HUDEP-2 (cell line): ENCODE measurements at regions not wholly inside any gene's neighbourhood (a gene's known extent, or its start where the extent isn't known, plus 50 kb on each side); places are given as distances from the start of the nearest gene placed in this dataset.
A peak's percentile ranks its signal among the peaks of the same experiment; 100 is the strongest.

Experiments
- DNase-seq, 76 experiments: peaks; one replicate each; lab custom pipeline; 2025; ENCODE audit not compliant: unreplicated experiment in 76 of 76; lab: John Stamatoyannopoulos, UW

DNA sequence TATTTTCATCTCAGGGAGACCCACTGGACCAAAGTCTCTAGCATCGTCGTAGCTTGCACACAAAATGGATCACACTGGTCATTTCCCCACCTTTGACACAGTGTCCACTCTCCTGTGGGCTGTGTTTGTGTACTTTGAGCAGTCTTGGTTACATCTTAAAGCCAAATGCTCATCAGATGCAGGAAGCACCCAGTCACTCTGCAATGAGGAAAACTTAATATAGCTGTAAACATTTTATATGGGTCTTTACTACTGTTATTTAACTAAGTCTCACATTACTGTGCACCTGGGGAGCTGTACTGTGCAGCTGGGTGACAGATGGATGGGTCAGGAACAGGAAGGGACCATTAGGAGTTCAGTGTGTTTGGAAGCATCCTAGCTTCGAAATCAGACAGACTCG is 109.0 kb upstream of the CXCR4 start:
- no peak for DNase-seq

DNA sequence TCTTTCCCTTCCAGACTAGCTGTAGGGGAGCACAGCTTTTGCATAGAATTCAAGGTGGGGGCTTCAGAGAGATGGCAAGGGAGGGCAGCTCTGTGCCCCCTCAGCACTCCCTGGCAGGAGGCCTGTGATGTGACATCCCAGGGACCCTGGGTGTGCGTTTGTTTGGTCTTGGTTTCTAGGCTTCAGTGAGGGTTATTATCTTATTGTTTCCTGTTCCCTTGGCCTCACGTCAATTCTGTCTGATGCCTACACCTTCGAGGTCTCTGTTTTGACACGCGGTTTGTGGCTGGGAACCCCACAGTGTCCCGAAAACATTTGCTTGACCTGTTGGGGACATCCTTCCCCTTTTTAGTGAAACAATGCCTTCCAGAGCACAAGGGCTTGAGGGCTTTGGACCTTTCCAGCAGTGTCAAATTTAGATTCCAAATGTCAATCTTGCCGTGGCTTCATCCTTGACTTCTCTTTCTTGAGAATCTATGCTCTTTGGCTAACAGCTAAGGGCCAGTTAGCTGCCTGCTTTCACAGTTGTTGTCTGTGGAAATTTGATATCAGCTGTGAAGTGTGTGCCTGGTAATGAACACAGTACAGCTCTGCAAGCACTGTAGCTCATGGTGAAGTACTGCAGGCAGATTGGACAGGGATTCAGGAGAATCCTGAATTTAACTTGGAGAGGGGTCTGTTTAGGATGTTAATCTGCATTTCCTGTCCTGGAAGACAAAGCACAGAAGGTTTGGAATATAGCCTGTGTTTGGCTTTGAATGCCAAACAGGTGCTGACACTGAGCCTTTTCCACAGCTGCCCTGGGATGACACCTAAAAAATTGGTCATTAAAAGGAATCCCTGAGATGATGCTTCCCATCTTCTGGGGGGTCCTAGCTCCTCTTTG is 108.2 kb upstream of the CXCR4 start:
- DNase-seq, result no peak

DNA sequence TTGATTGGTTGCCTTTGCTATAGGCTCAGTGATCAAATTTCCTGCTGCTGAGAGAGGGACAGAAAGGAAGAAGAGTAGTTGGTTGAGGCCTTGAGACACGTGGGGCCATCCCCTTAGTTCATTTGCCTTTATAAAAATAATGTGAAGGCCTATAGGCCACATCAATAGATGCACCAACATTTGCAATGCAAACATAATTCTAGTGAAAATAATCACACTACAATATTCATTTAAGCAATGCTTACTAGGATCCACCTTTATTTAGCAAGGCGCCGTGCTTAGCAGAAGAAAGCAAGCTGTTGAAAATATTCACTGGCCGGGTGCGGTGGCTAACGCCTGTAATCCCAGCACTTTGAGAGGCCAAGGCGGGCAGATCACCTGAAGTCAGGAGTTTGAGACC is 105.3 kb upstream of the CXCR4 start:
- DNase-seq, result no peak

DNA sequence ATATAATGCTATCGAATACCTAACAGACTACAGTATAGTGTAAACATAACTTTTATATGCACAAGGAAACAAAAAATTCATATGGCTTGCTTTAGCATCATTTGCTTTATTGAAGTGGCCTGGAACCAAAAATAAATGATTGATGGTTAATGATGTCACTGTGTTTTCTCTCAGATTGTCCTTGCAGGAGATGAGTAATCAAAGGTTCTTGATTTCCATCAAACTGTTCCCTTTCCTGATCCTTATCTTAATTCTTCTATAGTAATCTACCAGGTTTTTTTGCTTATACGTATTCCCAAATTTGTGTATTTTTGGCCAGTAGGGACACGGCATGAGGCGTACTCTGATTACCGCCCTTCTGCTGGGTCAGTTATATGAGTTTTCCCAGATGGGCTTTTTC is 104.9 kb upstream of the CXCR4 start:
- DNase-seq, result no peak

DNA sequence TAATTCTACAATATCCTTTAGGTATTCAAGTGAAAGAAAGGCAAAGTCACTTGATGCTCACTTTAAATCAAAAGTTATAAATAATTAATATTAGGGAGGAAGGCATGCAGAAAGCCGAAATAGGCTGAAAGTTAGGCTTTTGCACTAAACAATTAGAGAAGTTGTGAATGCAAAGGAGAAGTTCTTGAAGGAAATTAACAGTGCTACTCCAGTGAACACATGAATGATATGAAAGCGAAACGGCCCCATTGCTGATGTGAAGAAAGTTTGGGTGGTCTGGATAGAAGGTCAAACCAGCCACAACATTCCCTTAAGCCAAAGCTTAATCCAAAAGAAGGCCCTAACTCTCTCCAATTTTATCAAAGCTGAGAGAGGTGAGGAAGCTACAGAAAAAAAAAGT is 103.1 kb upstream of the CXCR4 start:
- no peak for DNase-seq

DNA sequence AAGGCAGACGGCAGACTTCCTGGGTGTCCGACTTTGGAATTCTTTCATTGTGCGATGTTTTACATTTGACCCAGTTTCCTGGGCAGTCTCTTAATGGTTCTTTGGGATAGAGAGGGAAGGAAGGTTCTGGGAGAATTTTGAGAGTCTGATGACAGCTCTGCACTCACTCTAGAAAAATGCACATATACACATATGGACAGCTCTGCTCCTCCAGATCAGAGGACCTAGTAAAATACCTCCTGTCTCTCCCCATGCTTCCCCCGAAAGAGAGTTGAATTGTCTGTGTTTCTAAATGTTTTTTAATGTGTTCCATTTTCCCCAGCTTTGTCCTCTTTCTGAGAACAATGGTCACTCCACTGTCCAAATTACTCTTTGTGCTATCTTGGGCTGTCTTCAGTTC is 102.0 kb upstream of the CXCR4 start:
- no peak for DNase-seq

DNA sequence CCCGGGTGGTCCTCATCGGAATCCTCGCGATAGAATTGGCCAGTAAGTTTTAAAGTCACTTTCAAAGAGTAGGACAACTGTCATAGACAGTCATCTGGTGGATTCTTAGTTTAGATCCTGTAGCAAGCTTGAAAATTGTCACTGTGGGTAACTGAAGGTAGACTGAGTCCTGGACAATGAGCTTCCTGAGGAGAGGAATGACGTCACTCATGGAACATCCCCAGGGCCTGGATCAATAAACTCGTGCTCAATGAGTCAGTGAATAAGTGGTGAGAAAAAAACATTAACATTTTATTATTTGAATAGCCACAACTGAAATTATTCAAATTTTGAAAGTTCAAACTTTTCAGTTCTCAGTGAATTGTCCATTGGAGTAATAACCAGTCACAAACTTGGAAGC is 101.4 kb upstream of the CXCR4 start:
- DNase-seq, result no peak

DNA sequence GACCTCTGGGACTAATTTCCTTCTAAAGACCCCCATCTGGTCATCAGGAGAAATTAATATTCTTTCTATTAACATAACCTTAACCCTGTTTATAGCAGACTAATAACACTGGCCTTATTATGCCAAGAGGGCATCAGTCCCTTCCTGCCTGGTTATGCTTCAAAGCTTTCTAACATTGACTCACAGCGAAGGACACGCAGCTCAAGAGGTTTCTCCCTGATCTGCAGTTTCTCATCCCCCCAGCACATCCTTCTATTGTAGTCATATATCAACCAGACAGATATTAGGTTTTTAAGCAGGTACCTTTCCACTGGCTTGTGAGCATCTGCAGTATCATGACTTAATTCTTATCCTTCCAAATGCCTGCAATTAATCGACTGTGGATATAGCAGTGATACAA is 100.0 kb upstream of the CXCR4 start:
- DNase-seq, result no peak

DNA sequence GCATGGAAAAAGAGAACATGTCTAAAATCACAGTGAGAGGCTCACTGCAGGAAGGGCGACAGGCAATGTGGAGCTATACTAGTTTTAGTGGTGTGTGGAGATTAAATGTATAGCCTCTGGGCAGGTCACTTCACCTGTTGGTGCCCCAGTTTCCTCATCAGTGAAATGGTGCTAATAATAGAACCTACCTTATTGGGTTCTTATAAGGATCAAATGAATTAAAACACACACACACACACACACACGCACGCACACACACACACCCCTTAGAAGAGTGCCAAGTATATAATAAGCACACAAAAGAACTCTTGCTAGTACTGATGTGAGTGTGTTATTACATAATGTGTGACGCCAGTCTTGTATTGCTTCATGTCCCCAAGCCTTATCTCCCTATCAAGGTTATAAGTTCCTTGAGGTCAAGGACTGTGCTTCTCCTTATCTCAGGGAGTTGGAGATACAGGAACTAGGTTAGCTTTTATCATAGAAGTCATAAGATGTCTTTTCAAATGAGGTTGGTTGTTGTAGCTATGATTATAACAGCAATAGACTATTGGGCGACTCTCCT is 98.0 kb upstream of the CXCR4 start:
- DNase-seq, result no peak

DNA sequence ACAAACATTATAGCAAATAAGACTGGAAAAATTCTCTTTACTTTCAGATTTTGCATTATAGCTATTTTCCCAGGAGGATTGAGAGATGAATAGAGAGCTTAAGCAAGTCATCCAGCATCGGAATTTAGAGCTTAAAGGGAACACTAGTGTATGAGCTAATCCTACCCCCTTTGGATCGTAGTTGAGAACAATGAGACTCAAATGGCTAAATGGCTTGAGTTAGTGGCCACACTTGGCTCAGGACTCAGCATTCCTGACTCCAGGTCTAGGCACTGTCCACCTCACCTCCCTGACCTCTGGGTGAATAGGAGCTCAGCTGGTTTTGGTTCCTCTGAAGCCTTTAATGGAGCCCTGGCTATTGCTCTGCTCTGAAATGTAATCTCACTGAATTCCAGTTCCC is 97.5 kb upstream of the CXCR4 start:
- no peak for DNase-seq

DNA sequence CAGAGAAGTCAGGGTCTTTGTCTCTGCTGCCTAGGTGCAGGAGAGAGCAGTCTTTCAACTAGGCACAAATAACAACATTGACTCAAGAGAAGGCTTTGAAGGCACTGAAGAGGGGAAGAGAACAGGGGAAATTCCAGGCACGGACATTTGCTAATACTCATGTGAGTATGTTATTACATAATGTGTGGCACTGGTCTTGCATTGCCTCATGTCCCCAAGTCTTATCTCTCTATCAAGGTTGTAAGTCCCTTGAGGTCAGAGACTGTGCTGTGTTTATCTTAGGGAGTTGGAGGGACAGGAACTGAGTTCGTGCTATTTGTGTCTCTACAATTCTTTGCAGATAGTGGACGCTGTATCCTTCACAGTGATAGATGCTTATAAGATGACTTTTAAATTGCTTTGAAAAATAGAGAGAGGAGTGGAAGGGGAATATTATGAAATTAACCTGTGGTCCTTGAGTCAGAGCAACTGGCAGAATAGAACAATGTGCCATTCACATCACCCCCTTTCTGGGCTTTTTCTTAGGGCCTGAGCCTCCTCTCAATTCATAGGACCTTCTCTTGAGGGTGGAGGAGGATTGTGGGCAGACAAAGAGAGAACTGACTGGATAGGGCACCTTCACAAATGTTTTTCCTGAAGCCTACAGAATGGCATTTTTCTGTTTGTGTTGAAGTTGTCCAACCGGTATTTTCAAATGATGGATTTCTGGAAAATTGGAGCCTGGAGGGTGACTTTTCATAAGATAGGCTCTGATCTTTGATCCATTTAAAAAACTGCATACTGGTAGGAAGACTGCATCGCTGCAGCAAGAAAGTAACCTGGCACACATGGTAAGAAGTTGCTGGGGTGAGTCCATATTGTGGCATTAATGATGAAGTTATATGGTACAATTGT is 96.6 kb upstream of the CXCR4 start:
- peak in 3 of 76 experiments; percentile 7 to 20 (median 18) for DNase-seq

DNA sequence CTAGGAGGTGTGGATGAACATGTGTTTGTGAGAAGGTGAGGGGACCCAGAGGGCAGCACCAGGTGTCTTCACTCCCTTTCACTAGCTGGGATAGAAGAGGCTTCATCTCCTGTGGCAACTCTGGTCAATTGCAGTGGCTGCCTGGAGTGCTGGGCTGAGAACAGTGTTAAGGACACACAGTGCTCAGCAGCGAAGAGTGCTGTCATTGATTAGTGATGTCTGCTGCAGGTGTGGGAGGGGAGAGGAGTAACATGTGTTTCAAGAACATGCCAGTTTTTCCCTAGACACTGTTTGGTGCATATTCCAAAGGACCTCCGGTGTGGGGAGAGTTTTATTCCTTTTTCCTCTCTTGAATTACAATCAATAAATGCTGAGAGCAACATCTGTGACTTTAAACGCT is 95.9 kb upstream of the CXCR4 start:
- no peak for DNase-seq

DNA sequence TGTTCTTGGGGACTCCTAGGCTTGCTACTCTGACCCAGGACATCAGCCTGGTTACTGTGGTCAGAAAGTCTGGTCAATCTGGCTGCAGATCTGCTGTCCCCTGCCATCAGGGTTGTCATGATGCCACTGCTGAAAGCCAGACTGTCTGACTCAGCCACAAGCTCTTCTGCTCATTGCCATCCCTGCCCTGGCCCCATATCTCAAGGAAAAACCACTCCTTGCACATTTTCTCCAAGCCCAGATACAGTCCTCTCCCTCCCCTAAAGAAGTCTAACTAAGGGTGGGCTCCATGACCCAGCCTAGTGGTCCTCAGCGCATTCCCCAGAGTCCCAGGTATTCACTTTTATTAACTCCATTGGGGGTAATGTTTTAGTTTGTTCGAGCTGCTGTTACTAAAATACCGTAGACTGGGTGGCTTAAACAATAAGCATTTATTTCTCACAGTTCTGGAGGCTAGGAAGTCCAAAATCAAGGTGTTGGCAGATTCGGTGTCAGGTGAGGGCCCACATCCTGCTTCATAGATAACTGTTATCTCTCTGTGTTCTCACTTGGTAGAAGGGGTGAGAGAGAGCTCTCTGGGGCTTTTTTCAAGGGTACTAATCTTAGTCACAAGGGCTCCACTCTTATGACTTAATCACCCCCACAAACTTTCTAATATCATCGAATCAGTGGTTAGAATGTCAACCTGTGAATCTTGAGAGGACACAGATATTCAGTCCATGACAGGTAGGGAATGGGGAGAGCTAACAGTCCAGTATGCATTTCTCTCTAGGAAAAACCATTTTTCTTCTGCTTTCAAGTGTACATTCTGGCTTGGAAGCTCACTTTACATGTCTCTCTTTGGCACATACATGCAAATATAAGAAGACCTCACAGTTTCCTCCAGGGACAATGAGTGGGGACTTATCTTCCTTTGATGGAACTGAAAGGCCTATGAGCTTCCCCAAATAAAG is 94.8 kb upstream of the CXCR4 start:
- DNase-seq, result no peak

DNA sequence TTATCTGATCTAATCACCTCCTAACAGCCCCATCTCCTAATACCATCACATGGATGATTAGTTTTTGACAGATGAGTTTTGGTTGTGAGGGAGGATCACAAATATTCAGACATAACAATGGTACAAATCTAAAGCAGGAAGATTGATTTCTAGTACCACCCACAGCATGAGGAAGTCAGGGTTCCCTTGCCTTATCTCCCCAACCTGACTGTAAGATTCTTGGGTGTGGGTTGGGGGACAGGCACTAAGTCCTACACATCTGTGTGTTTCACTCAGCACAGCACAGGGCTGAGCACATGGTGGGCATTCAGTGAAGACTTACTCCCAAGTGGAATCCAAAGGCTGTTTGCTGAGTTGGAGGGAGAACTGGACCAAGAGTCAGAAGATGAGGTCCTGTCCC is 93.8 kb upstream of the CXCR4 start:
- no peak for DNase-seq

DNA sequence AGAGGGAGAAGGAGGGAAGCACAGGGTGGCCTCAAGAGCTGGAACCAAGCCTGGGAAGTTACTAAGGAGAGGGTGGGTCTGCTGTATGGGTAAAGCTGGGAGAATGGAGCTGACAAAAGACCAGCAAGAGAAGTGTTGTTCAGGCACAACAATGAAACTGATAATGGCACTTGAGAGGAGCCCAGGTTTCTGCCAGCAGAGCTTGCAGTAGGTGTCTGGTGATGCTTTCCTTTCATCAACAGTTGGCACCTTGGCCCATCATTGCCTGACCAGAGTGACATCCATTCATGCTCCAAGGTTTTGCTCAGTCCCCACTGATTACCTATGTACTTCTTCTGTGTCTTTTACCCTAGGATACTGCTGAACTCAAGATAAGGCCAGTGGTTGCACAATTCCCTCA is 92.9 kb upstream of the CXCR4 start:
- no peak for DNase-seq

DNA sequence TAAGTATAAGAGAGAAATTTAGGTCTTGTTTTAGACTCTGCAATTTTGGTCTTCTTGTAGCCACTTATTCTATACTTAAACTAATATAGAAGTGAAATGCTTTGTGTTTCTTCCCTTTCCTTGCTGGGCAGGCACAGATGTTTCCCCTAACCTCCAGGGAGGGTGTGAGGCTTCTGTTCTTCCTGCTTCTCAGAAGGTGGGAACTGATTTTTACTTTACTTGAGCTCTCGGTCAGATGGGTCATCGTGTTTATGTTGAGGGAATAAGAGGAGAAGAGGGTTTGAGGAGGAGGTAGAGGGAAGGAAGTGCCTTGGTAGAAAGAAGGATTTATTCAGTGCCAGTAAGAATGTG is 92.5 kb upstream of the CXCR4 start:
- no peak for DNase-seq

DNA sequence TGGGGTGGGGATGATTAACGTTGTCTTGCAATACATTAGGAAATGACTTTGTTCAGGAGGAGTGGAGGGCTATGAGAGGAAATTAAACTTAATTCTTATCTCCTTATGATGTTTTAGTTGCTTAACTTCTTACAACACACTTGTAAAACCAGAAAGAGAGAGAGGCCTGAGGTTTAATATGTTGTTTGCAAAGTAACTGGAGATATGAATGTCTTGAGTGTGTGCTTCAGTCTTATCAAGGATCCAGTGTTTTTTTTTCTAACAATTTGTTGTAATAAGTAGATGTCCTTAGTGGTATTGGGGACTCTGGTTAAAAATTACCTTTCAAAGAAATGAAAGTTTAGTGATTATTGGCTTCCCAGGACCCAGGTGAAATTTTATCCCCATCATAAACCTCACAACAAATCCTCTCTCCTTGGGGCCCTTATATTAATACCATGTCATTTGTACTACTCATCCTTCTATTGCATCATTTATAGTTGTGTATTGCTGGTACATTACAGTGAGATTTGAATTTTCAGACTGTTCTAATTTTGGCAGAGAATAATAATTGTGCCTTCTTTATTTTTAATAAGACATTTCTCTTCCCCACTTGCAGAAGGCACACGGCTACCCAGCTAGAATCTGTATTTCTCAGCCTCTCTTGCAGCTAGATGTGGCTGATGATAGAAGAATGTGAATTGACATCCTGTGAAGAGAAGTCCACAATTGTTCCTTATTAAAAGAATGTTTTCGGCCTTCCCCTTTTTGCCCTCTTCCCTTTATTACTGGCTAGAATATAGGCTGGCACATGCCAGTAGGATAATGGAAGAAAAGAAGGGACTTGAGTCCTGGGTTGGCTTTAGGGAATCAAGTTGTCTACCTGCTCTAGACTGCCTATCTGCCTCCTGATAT is 91.9 kb upstream of the CXCR4 start:
- no peak for DNase-seq

DNA sequence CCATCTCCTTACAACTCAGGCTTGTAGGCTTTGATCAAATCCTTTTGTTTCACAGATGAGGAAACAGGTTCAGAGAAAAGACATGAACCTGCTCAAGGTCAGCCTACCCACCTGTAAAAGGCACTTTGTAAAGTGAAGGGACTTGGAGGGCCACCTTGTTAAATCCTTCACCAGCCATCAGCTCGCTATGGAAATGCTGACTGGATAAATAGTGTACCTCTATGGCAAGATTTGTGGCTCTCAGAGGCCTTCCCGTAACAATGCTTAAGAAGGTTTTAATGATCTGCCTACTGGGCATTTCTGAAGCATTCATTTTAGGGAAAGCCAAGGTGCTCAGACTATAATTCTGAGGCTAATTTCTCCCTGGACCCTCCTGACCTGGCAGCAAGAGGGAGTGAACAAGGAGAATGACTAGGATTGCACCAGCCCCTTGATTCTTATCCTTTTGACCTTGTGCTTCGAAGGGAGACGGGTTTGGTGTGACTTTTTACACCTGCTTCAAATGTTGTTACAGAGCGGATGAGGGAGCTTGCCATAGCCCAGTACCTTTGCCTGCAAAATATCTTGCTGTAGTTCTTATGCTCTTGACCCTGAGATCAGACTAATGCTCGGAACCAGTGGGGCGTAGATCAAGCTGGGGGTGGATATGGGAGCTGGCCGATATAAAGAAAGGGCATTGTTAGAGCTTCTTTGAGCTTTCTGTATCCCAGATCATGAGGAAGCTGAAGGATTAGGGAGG is 90.9 kb upstream of the CXCR4 start:
- DNase-seq, result no peak

DNA sequence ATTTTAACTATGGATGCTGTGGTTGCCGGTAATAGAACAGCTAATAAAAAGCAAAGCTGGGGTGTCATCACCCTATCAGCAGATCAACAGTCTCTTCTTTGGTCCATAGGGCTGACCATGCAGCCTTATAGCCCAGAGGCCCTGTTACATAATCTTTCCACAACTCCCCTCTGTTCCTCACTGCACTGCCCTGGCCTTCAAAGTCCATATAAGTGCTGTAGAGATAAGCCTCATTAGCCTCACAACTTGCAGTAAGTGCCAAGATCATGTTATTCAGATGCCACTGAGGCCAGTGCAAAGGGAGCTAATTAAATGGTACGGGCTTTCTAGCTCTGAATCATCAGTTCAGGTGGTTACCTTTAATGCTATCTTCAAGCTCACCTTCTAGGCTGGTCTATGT is 89.7 kb upstream of the CXCR4 start:
- DNase-seq, result no peak
